ENCODE measurements at regions not wholly inside any gene's neighbourhood (a gene's known extent, or its start where the extent isn't known, plus 50 kb on each side); places are given as distances from the start of the nearest gene placed in this dataset.
"Not testable (repeated sequence)": the region's sequence is repeated elsewhere in the genome, so short reads cannot be mapped to it uniquely, and the experiment has no call there.

DNA sequence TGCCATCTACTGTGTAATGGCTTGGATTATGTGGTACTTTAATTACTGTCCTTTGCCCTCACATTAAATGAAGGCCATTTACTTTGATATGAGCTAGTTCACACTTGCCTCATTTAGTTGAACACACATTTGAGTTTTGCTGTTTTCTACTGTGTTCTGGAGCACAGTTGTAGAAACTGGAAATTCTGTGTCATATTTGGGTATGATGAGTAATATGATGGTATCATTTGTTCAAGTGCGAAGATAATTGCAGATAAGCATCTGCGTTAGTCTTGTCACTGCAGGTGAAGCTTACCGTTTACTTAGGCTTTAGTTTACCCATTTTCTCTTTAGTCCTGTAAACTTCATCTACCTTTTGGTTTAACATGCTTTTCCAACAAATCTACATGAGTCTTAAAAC is 183.9 kb downstream of the OR4M2 start:
- TF ChIP-seq EZH2 (optimal IDR thresholded peaks at IDR 0.05; ENCODE audit: low read depth, low read length); EZH2phosphoT487 (IDR thresholded peaks at IDR 0.05; ENCODE audit: low read length): not testable (repeated sequence)
- TF ChIP-seq, protein P1, sequence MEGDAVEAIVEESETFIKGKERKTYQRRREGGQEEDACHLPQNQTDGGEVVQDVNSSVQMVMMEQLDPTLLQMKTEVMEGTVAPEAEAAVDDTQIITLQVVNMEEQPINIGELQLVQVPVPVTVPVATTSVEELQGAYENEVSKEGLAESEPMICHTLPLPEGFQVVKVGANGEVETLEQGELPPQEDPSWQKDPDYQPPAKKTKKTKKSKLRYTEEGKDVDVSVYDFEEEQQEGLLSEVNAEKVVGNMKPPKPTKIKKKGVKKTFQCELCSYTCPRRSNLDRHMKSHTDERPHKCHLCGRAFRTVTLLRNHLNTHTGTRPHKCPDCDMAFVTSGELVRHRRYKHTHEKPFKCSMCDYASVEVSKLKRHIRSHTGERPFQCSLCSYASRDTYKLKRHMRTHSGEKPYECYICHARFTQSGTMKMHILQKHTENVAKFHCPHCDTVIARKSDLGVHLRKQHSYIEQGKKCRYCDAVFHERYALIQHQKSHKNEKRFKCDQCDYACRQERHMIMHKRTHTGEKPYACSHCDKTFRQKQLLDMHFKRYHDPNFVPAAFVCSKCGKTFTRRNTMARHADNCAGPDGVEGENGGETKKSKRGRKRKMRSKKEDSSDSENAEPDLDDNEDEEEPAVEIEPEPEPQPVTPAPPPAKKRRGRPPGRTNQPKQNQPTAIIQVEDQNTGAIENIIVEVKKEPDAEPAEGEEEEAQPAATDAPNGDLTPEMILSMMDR (IDR thresholded peaks at IDR 0.05; ENCODE audit: low read length), result not testable (repeated sequence)

Data from MM.1S (cell line).